GM19467 (cell line): ENCODE measurements at regions not wholly inside any gene's neighbourhood (a gene's known extent, or its start where the extent isn't known, plus 50 kb on each side); places are given as distances from the start of the nearest gene placed in this dataset.
"Not testable (repeated sequence)": the region's sequence is repeated elsewhere in the genome, so short reads cannot be mapped to it uniquely, and the experiment has no call there.

Source experiments
- ATAC-seq: cut with Tn5 transposase; IDR thresholded peaks from one replicate; pipeline ENCODE4 v1.9.1; 2021; ENCODE audit warnings: mild to moderate bottlenecking, moderate library complexity; ENCODE audit not compliant: unreplicated experiment

DNA sequence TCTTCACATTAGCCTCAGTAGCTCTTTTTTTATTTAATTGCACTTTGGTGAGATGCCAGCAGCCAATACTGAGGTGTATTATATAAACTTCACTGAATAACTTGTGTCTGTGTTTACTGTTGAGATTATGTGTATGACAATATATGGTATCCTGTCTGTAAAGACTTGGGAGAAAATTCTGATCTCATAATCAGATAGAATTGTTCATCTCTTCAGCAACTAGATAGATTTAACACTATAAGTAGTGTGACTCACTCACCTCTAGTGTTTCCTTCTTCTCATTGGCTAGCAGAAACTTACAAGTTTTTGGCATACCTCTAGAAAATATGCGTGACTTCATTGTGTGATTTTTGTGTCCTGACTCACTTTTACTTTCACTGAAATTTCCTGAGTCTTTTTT, 67.6 kb upstream of the TGFBR2 start:
- no peak for ATAC-seq

- ATAC-seq = no peak
Observed at GRCh38 chr3:30539206-30539605, 67.2 kb upstream of the TGFBR2 start.

GRCh38 chr3:30539772-30540171, 66.6 kb upstream of the TGFBR2 start:
- no peak for ATAC-seq

DNA sequence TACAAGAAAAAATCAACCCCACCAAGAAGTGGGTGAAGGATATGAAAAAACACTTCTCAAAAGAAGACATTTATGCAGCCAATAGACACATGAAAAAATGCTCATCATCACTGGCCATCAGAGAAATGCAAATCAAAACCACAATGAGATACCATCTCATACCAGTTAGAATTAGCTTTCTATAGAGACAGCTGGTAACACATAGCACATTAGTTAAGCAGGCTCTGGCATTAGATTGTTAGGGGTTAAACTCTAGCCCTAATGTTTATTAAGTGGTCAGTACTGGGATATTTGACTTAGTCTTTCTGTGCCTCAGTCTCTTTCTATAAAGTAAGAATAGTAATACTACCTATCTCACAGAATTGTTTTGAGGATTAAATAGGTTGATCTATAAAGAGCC, 65.2 kb upstream of the TGFBR2 start:
- not testable (repeated sequence) for ATAC-seq

DNA sequence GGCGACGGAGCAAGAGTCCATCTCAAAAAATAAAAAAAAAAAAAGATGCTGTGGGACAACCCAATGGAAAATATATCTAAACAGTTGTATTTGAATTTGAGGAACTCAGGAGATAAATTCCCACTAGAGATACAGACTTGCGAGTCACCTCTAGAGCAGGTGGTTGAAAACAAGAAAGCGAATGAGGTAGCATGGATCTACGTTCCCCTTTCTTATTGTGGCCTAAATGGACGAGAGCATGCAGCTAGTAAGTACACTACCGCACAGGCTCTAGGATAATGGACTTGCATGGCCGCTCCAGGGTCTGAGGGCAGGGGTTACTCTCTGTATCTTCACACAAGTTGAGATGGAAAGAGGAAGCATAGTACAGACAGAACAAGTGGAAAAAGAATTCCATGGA, 63.5 kb upstream of the TGFBR2 start:
- ATAC-seq = no peak

DNA sequence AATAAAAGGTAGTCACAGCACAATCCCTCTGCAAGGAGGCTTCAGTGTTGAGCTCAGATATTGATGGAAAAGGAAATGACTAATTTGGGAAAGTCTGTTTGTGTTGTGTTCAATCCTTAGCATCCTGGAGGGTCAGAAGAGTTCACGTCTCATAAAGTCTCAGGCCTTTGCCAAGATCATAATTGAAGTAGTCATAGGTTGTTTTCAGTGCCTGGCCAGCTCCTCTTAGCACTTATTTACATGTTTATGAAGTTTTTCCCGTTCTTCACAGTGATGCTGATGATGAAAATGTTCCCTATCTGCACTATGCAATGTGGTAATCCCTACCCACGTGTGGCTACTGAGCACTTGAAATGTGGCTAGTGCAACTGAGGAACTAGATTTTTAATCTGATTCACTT, 61.6 kb upstream of the TGFBR2 start:
- ATAC-seq = no peak

GRCh38 chr3:30546934-30547333, 59.5 kb upstream of the TGFBR2 start:
- no peak for ATAC-seq

- no peak for ATAC-seq
Observed at GRCh38 chr3:30547716-30548115, 58.7 kb upstream of the TGFBR2 start.

GRCh38 chr3:30548600-30548999, 57.8 kb upstream of the TGFBR2 start:
- ATAC-seq = no peak

DNA sequence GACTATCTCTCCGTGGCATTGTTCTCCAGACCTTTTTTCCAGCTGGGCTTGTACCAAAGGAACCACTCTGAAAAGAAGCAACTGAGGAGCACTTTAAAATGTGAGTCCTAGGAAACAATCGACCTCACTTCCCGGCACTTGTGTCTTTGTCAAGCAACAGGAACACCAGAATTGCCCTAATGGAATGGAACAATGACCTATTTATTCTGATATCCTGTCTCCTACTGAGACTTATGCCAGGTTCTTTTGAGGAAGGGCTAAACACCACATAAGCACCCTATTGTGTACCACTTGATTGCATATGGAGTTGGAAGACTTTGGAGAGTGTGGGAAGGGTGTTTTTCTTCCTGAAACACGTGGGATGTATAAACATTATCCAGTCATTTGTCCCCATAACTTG, 56.8 kb upstream of the TGFBR2 start:
- no peak for ATAC-seq

- no peak for ATAC-seq
Observed at GRCh38 chr3:30550246-30550645, 56.2 kb upstream of the TGFBR2 start.

DNA sequence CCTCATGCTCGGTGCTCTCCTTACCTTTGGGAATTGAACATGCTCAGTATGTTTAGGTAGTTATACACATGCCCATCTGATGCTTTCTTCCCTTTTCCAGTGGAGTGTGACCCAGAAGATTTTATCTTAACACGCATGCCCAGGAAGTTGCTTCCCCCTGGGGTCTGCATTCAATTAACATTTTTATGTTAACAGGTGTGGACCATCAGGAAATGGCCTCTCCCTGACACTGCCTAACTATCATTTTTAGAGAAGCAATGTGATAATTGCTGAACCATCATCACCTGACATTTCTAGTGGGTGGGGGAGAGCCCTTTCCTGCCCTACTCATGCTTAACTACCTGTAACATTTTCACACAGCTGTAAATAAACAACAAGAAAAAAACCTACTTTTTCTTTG, 55.1 kb upstream of the TGFBR2 start:
- ATAC-seq = no peak

DNA sequence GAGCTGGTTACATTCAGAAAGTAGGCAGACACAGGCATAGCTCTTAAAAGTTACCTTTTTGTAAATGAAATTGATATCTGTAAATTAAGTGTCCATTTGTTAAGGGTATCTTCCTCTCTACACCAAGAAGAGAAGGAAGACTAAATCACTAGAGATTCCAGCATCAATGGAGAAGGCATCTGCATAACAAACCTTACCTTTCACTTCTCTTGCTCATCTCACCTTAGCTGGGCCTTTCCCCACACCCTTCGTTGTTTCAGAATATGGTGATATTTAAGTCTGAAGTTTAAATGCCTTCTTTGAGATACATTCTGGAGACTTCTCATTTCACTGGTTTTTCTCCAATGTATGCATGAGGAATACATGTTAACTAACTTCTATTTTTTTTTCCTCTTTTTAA, 54.5 kb upstream of the TGFBR2 start:
- no peak for ATAC-seq

DNA sequence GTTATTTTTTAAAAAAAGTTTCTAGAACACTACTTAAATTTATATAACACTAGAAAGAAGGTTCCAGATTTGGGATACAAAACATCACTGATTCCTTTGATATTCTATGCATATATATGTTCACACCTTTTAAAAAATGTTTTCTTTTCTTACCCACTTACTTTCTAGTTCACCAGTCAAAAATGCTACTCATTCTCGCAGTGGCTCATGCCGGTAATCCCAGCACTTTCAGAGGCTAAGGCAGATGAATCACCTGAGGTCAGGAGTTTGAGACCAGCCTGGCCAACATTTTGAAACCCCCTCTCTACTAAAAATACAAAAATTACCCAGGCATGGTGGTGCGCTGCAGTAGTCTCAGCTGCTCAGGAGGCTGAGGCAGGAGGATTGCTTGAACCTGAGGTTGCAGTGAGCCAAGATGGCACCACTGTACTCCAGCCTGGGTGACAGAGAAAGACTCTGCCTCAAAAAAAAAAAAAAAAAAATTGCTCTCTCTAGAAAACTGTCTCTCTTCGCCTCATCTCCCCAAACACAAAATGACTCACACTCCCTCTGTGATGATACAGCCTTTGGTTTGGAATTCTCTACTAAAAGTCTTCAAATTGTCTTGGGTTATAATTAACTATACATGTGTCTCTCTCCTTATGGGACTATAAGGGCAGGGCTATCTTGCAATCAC, 52.6 kb upstream of the TGFBR2 start:
- ATAC-seq = no peak

GRCh38 chr3:30554317-30554690, 52.1 kb upstream of the TGFBR2 start:
- no peak for ATAC-seq

DNA sequence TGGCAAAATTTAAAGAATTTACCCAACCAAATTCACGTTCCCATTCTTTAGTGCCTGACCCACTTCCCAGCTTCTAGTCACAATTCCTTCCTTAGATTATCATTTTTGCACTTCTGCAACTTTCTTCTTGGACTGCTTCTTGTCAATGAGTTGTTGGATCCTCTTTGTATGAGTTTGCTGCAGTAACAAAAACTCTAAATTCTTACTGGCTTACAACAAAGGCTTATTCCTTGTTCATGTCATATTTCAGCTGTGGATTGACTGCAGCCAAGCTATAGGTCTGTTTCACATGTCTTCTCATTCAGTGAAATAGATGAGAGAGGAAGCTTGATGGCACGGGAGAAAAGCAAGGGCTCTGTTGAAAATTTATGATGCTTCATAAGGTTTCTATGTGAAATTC, 50.4 kb upstream of the TGFBR2 start:
- ATAC-seq = no peak
